ENCODE measurements at regions not wholly inside any gene's neighbourhood (a gene's known extent, or its start where the extent isn't known, plus 50 kb on each side); places are given as distances from the start of the nearest gene placed in this dataset.

DNA sequence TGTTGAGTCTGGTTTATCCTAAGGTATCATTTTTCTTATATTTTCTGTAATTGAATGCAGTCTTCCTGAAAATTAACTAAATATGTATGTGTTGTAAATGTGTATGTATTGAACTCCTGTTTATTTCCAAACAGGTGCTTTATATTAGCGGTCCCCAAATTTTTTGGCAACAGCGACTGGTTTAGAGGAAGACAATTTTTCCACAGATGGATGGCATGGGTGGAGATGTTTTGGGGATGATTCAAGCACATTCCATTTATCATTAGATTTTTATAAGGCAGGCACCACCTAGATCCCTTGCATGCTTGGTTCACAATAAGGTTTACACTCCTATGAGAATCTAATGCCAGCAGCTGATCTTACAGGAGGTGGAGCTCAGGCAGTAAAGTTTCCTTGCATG lies 210.5 kb upstream of the ANO3 start:
- H3K4me3 ChIP-seq (ENCODE audit: low read depth, low read length) = no peak overlapping the region
- no peak for DNase-seq (ENCODE audit: low read depth)
- TF ChIP-seq, protein P1, sequence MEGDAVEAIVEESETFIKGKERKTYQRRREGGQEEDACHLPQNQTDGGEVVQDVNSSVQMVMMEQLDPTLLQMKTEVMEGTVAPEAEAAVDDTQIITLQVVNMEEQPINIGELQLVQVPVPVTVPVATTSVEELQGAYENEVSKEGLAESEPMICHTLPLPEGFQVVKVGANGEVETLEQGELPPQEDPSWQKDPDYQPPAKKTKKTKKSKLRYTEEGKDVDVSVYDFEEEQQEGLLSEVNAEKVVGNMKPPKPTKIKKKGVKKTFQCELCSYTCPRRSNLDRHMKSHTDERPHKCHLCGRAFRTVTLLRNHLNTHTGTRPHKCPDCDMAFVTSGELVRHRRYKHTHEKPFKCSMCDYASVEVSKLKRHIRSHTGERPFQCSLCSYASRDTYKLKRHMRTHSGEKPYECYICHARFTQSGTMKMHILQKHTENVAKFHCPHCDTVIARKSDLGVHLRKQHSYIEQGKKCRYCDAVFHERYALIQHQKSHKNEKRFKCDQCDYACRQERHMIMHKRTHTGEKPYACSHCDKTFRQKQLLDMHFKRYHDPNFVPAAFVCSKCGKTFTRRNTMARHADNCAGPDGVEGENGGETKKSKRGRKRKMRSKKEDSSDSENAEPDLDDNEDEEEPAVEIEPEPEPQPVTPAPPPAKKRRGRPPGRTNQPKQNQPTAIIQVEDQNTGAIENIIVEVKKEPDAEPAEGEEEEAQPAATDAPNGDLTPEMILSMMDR (IDR thresholded peaks at IDR 0.05; ENCODE audit: insufficient read depth, low read depth, low read length, missing control alignments) = no peak

DNA sequence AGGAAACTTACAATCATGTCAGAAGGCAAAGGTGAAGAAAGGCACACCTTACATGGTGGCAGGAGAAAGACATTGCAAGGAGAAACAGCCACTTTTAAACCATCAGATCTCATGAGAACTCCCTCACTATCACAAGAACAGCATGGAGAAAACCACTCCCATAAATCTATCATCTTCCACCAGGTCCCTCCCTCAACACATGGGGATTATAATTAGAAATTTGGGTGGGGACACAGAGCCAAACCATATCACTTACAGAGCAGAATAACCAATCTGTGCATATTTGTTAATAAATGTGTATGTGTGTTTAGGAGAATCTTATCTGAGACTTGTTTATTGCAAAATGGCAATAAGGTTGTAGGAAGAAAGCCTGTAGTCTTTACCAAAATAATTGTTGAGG lies 205.2 kb upstream of the ANO3 start:
- TF ChIP-seq, protein P1 (IDR thresholded peaks at IDR 0.05; ENCODE audit: insufficient read depth, low read depth, low read length, missing control alignments) = no peak
- DNase-seq (ENCODE audit: low read depth) = no peak
- no peak overlapping the region for H3K4me3 ChIP-seq (ENCODE audit: low read depth, low read length)

- TF ChIP-seq, protein P1 (IDR thresholded peaks at IDR 0.05; ENCODE audit: insufficient read depth, low read depth, low read length, missing control alignments) = no peak
- H3K4me3 ChIP-seq (ENCODE audit: low read depth, low read length) = no peak overlapping the region
- no peak for DNase-seq (ENCODE audit: low read depth)
Observed at GRCh38 chr11:26127336-26127735, 204.6 kb upstream of the ANO3 start.

DNA sequence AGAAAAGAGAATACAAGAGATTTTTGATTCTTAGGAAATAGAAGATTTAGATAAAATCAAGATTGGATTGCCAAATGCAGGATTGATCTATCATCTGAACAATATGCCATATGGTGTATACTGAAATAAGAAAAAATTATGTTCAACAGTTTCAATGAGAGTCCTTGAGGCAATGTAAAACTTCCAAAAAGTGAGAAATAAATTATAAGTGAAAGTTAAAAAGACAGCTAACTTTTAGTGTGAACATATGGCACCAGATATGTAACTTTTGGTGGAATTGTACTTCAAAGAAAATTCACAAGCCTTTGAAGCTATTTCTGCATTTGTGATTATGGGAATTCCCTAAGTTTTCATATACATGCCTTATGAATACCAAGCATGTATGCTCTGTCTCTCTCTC lies 200.5 kb upstream of the ANO3 start:
- no peak for DNase-seq (ENCODE audit: low read depth)
- no peak overlapping the region for H3K4me3 ChIP-seq (ENCODE audit: low read depth, low read length)
- TF ChIP-seq, protein P1 (IDR thresholded peaks at IDR 0.05; ENCODE audit: insufficient read depth, low read depth, low read length, missing control alignments) = no peak

DNA sequence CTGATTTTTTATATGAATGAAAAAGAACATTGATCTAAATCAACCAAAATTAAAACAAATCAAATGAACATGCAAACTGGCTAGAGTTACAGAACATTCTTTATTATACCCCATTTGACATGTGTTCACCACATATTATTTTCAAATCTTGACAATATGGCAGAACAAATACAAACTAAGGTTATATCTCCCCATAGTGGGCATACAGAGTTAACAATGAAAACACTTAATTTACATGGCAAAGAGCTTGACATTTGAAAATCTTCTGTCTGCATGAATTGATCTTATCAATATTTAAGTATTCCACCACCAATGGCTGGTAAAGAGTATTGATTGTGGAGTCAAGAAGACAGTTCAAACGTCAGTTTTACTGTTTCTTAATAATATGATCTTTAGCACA lies 197.9 kb upstream of the ANO3 start:
- H3K4me3 ChIP-seq (ENCODE audit: low read depth, low read length) = no peak overlapping the region

GRCh38 chr11:26134481-26135355 lies 197.2 kb upstream of the ANO3 start:
- peak; percentile 36 for DNase-seq (ENCODE audit: low read depth)
- TF ChIP-seq, protein P1 (IDR thresholded peaks at IDR 0.05; ENCODE audit: insufficient read depth, low read depth, low read length, missing control alignments) = peak; percentile 42
- no peak overlapping the region for H3K4me3 ChIP-seq (ENCODE audit: low read depth, low read length)

More for the DNA sequence above, 197.9 kb upstream of the ANO3 start:
- DNase-seq (ENCODE audit: low read depth) = no peak
- TF ChIP-seq, protein P1 (IDR thresholded peaks at IDR 0.05; ENCODE audit: insufficient read depth, low read depth, low read length, missing control alignments) = no peak

GRCh38 chr11:26137651-26138050 lies 194.3 kb upstream of the ANO3 start:
- no peak overlapping the region for H3K4me3 ChIP-seq (ENCODE audit: low read depth, low read length)
- TF ChIP-seq, protein P1 (IDR thresholded peaks at IDR 0.05; ENCODE audit: insufficient read depth, low read depth, low read length, missing control alignments) = no peak
- DNase-seq (ENCODE audit: low read depth) = no peak

Data from GM12865 (cell line).